GM12892 (cell line): ENCODE measurements at regions not wholly inside any gene's neighbourhood (a gene's known extent, or its start where the extent isn't known, plus 50 kb on each side); places are given as distances from the start of the nearest gene placed in this dataset.

Source experiments
- POLR2A ChIP-seq: IDR thresholded peaks from 2 replicates; pipeline ENCODE4 v1.6.1; 2011; ENCODE audit warnings: low read depth, low read length, control low read depth
- POLR2AphosphoS5 ChIP-seq: IDR thresholded peaks from 2 replicates; pipeline ENCODE4 v1.6.1; 2011; ENCODE audit warnings: low read depth, low read length, control low read depth
- TAF1 ChIP-seq: IDR thresholded peaks from 2 replicates; pipeline ENCODE4 v1.6.1; 2011; ENCODE audit warnings: low read depth, mild to moderate bottlenecking, control low read depth, low read length, borderline replicate concordance

GRCh38 chr14:87756661-87757060 is 236.3 kb downstream of the GALC start:
- TF ChIP-seq POLR2AphosphoS5 (no peak), TAF1 (no peak), POLR2A (no peak)
